ENCODE measurements at regions not wholly inside any gene's neighbourhood (a gene's known extent, or its start where the extent isn't known, plus 50 kb on each side); places are given as distances from the start of the nearest gene placed in this dataset.

- Histone ChIP-seq H3K4me3 (no peak overlapping the region), H3K4me1 (no peaks in the 10 kb centered on the region), H3K36me3 (no peaks in the 10 kb centered on the region), H3K27me3 (no peaks in the 10 kb centered on the region), H3K9me3 (no peaks in the 10 kb centered on the region), H3K27ac (no peak overlapping the region)
- no peak for TF ChIP-seq CTCF (IDR thresholded peaks at IDR 0.05)
- no peak for DNase-seq (ENCODE audit: low spot score in 2 of 2)
- intact Hi-C loops (cut with DNase I): no loop called here
These were observed 257.5 kb downstream of the MFSD1 start for GRCh38 chr3:159059395-159059794.

GRCh38 chr3:159062734-159063410 is 261.0 kb downstream of the MFSD1 start:
- Histone ChIP-seq H3K4me1 (no peaks in the 10 kb centered on the region), H3K9me3 (no peaks in the 10 kb centered on the region), H3K27ac (no peak overlapping the region), H3K36me3 (no peaks in the 10 kb centered on the region), H3K27me3 (no peaks in the 10 kb centered on the region), H3K4me3 (no peak overlapping the region)
- no peak for TF ChIP-seq CTCF (IDR thresholded peaks at IDR 0.05)
- intact Hi-C loops (cut with DNase I): no loop called here
- no peak for DNase-seq (ENCODE audit: low spot score in 2 of 2)

- Histone ChIP-seq H3K36me3 (no peaks in the 10 kb centered on the region), H3K9me3 (no peaks in the 10 kb centered on the region), H3K4me3 (no peak within 1 kb of the TSS), H3K4me1 (no peaks in the 10 kb centered on the region), H3K27ac (no peak within 1 kb of the TSS), H3K27me3 (no peaks in the 10 kb centered on the region)
- no peak for DNase-seq (ENCODE audit: low spot score in 2 of 2)
- intact Hi-C loops (cut with DNase I): no loop called here
- TF ChIP-seq CTCF (IDR thresholded peaks at IDR 0.05): no peak
These were observed 267.2 kb downstream of the MFSD1 start, which contains the start of gene IQCJ for GRCh38 chr3:159069091-159069490. IQCJ (plus strand) TSS chr3:159069319.

- no peaks in the 10 kb centered on the region for H3K36me3 ChIP-seq
- no peaks in the 10 kb centered on the region for H3K9me3 ChIP-seq
- no peak overlapping the region for H3K4me3 ChIP-seq
- H3K4me1 ChIP-seq: no peaks in the 10 kb centered on the region
- H3K27ac ChIP-seq: no peak overlapping the region
- no peaks in the 10 kb centered on the region for H3K27me3 ChIP-seq
- intact Hi-C loops (cut with DNase I): no loop called here
- DNase-seq (ENCODE audit: low spot score in 2 of 2): no peak
- no peak for TF ChIP-seq CTCF (IDR thresholded peaks at IDR 0.05)
These were observed 268.1 kb downstream of the MFSD1 start for GRCh38 chr3:159069866-159070425.

GRCh38 chr3:159074756-159075701 is 273.2 kb downstream of the MFSD1 start:
- Histone ChIP-seq H3K4me3 (no peak overlapping the region), H3K27ac (no peak overlapping the region), H3K9me3 (no peaks in the 10 kb centered on the region), H3K4me1 (no peaks in the 10 kb centered on the region), H3K36me3 (no peaks in the 10 kb centered on the region), H3K27me3 (no peaks in the 10 kb centered on the region)
- DNase-seq (ENCODE audit: low spot score in 2 of 2): no peak
- no peak for TF ChIP-seq CTCF (IDR thresholded peaks at IDR 0.05)
- intact Hi-C loops (cut with DNase I): no loop called here
